ENCODE measurements at regions not wholly inside any gene's neighbourhood (a gene's known extent, or its start where the extent isn't known, plus 50 kb on each side); places are given as distances from the start of the nearest gene placed in this dataset.

- H3K79me2 ChIP-seq (ENCODE audit: control insufficient read depth, insufficient read depth, low read length) = no peaks in the 10 kb centered on the region
- dilution Hi-C loops (cut with MboI; ENCODE audit: extremely low pct_ligation_motif_present, low sequenced_read_pairs) = no loop called here
- TF ChIP-seq CTCF (optimal IDR thresholded peaks at IDR 0.05 in 1 of 3, IDR thresholded peaks at IDR 0.05 in 1 of 3, conservative IDR thresholded peaks at IDR 0.05 in 1 of 3; ENCODE audit: extremely low read depth in 1 of 3, insufficient read depth in 2 of 3, low read length in 3 of 3) = no peak
- no peak for TF ChIP-seq EZH2 (IDR thresholded peaks at IDR 0.05; ENCODE audit: low read length)
- no peaks in the 10 kb centered on the region for H3K9me3 ChIP-seq (ENCODE audit: control insufficient read depth, low read depth, low read length)
- no peaks in the 10 kb centered on the region for H3K36me3 ChIP-seq (ENCODE audit: control insufficient read depth in 2 of 2, extremely low read depth in 1 of 2, insufficient read depth in 2 of 2, low read length in 2 of 2)
- no peak overlapping the region for H3K27ac ChIP-seq (ENCODE audit: control insufficient read depth, insufficient read depth, low read length)
- no peak overlapping the region for H2AFZ ChIP-seq (ENCODE audit: control insufficient read depth, low read length)
- H3K4me2 ChIP-seq (ENCODE audit: control insufficient read depth, extremely low read depth, insufficient read depth, low read depth, low read length) = no peak overlapping the region
- peaks cover 5% of the 10 kb centered on the region for H3K27me3 ChIP-seq (ENCODE audit: control insufficient read depth, extremely low read depth, insufficient read depth, low read length)
- no peaks in the 10 kb centered on the region for H3K9me1 ChIP-seq (ENCODE audit: control insufficient read depth, extremely low read depth, insufficient read depth, low read length)
- H3K9ac ChIP-seq (ENCODE audit: control insufficient read depth, extremely low read depth, insufficient read depth, low read length) = no peak overlapping the region
- H3K4me1 ChIP-seq (ENCODE audit: control insufficient read depth, extremely low read depth, insufficient read depth, low read length) = no peaks in the 10 kb centered on the region
- DNase-seq (ENCODE audit: low read depth, low spot score) (no peak), FAIRE-seq (no peak)
- no peaks in the 10 kb centered on the region for H4K20me1 ChIP-seq (ENCODE audit: control insufficient read depth, extremely low read depth, insufficient read depth, low read length)
- H3K4me3 ChIP-seq (ENCODE audit: control insufficient read depth in 2 of 3, extremely low read depth in 1 of 3, insufficient read depth in 2 of 3, low read depth in 1 of 3, low read length in 3 of 3) = no peak overlapping the region
These were observed 171.8 kb downstream of the SMAD6 start for GRCh38 chr15:66873856-66874255.

GRCh38 chr15:66875588-66876420 lies 173.8 kb downstream of the SMAD6 start:
- Histone ChIP-seq H3K36me3 (ENCODE audit: control insufficient read depth in 2 of 2, extremely low read depth in 1 of 2, insufficient read depth in 2 of 2, low read length in 2 of 2) (no peaks in the 10 kb centered on the region), H3K4me2 (ENCODE audit: control insufficient read depth, extremely low read depth, insufficient read depth, low read depth, low read length) (no peak overlapping the region), H3K4me3 (ENCODE audit: control insufficient read depth in 2 of 3, extremely low read depth in 1 of 3, insufficient read depth in 2 of 3, low read depth in 1 of 3, low read length in 3 of 3) (no peak overlapping the region), H2AFZ (ENCODE audit: control insufficient read depth, low read length) (no peak overlapping the region), H3K27me3 (ENCODE audit: control insufficient read depth, extremely low read depth, insufficient read depth, low read length) (peaks cover 5% of the 10 kb centered on the region), H3K9me1 (ENCODE audit: control insufficient read depth, extremely low read depth, insufficient read depth, low read length) (no peaks in the 10 kb centered on the region), H4K20me1 (ENCODE audit: control insufficient read depth, extremely low read depth, insufficient read depth, low read length) (no peaks in the 10 kb centered on the region), H3K9me3 (ENCODE audit: control insufficient read depth, low read depth, low read length) (no peaks in the 10 kb centered on the region), H3K79me2 (ENCODE audit: control insufficient read depth, insufficient read depth, low read length) (no peaks in the 10 kb centered on the region), H3K4me1 (ENCODE audit: control insufficient read depth, extremely low read depth, insufficient read depth, low read length) (no peaks in the 10 kb centered on the region), H3K9ac (ENCODE audit: control insufficient read depth, extremely low read depth, insufficient read depth, low read length) (no peak overlapping the region), H3K27ac (ENCODE audit: control insufficient read depth, insufficient read depth, low read length) (no peak overlapping the region)
- DNase-seq (ENCODE audit: low read depth, low spot score) (no peak), FAIRE-seq (no peak)
- dilution Hi-C loops (cut with MboI; ENCODE audit: extremely low pct_ligation_motif_present, low sequenced_read_pairs) = no loop called here
- TF ChIP-seq CTCF (optimal IDR thresholded peaks at IDR 0.05 in 1 of 3, IDR thresholded peaks at IDR 0.05 in 1 of 3, conservative IDR thresholded peaks at IDR 0.05 in 1 of 3; ENCODE audit: extremely low read depth in 1 of 3, insufficient read depth in 2 of 3, low read length in 3 of 3) (no peak), EZH2 (IDR thresholded peaks at IDR 0.05; ENCODE audit: low read length) (no peak)
